GM19035 (cell line): ENCODE measurements at regions not wholly inside any gene's neighbourhood (a gene's known extent, or its start where the extent isn't known, plus 50 kb on each side); places are given as distances from the start of the nearest gene placed in this dataset.

Experiments
- ATAC-seq: cut with Tn5 transposase; IDR thresholded peaks from one replicate; pipeline ENCODE4 v1.9.1; 2021; ENCODE audit not compliant: unreplicated experiment

DNA sequence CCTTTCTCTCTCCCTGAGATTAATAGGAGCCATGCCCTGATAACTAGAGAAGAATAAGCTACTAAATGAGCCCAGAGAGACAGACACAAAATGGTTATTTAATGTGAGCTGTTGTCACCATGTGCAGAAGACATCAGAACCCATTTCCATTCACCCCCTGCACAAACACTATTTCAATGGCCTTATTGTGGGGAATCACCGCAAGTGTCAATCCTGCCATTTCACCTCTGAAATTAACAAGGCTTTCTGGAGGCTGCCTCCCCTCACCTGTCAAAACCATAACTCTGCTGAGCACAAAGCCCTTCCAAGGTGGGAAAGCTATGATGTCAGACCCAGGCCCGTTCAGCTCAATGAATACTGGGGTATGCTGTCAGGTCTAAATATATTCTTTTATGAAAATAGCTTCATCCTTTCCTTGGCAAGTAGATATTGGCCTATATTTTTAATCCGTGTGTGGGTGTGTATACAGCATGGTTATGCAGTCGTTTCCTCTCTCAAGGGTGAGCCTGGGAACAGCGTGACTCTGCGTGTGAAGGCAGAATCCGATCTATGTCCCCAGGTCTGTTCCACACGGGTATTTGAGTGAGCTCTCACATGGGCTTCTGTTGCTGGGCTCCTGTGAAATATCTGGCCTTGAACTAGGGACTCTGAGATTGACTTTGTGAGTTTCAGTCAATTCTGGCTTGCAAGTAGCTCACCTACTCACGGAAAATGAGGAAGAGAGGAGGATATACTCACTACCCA, 266.3 kb downstream of the FBXW7 start:
- ATAC-seq: no peak

DNA sequence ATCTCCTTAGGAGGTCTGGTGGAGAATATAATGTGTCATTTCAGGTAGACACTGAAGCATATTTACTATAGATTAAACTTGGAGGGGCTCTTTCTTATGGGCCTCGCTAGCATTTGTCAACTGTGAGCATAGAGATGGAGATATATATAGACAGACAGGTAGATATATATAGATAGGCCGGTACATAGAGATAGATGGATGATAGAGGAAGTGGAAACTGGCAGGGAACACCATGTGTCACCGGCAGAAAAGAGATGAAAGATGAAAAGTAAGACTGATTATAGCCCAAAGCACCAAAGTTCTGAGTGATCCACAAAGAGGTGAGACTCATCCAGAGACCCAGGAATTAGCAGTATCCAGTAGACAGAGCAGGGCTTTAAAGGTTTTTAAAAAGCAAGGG, 268.1 kb downstream of the FBXW7 start:
- ATAC-seq: no peak

DNA sequence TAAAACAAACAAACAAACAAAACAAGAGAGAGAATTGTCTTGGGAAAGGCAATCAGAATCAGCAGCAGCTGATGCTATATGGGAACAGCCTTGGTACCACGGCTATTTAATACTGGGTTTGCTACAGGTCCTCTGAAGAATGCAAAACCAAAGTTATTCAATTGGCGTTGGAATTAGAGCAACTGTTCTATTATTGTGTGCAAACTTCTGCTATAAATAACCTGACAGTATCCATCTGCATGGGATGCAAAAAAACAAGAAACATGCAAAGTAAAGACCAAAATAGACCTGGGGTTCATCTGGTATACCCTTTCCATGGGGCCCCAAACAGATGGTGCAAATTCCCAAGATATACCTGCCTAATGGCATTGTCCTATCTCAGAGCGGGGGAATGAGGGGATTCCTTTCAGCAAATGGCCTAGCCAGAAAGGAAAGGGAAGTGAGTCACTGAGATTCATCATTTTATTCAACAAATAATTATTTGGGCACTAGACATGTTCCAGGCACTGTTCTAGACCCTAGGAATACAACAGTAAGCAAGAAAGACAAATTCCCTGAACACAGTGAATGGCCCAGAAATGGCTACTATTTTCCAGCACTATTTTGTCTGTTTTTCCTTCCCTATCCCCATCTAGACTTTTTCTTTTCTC, 268.9 kb downstream of the FBXW7 start:
- ATAC-seq: no peak

DNA sequence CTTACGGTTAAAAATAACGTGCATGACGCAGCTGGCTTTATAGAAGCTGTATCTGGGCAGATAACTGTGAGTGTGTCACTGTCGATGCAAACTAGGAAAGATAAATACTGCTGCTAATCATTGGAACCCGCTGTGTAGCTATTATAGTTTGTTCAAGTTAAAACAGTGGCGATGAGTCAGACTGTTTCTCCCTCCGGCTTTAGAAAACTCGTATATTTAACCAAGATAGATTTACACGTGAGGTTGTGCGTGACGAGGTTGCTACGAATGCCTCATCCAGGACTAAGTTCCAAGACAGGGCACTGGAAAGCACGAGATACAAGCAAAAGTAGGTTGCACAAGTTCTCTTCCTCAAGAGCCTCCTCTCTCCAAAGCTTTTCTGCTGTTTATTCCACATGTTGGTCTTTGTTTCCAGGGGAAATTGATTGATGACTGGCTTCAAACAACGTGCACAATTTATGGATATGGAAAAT, 270.7 kb downstream of the FBXW7 start:
- ATAC-seq: no peak

DNA sequence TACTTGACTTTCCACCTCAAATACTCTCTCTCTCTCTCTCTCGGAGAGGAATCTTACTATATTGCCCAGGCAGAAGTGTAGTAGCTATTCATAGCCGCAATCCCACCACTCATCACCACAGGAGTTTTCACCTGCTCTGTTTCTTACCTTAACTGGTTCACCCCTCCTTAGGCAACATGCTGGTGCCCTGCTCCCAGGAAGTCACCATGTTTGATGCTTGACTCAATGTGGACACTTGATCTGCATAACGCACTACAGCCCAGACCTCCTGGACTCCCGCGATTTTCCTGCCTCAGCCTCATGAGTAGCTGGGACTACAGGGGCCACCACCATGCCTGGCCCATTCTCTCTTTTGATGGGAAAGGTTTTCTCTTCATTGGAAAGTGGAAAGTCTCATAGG, 271.8 kb downstream of the FBXW7 start:
- ATAC-seq: no peak

DNA sequence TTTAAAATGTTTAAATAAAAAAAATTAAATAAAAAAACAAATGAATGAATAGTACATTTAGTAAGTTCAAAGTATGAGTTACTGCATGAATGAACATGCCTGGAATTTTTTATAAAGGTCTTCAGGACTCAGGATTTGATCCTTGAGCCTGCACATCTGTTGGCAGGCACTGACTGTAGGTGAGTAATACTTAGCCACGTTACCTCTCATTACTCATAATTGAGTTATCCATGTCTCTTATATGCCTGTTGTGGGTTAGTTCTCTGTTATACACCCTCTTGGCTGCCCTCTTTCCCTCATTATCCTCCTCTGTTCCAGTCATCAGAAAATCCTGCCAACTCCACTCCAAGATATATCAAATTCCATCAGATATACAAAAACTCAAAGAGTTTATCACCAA, 276.0 kb downstream of the FBXW7 start:
- ATAC-seq: no peak

DNA sequence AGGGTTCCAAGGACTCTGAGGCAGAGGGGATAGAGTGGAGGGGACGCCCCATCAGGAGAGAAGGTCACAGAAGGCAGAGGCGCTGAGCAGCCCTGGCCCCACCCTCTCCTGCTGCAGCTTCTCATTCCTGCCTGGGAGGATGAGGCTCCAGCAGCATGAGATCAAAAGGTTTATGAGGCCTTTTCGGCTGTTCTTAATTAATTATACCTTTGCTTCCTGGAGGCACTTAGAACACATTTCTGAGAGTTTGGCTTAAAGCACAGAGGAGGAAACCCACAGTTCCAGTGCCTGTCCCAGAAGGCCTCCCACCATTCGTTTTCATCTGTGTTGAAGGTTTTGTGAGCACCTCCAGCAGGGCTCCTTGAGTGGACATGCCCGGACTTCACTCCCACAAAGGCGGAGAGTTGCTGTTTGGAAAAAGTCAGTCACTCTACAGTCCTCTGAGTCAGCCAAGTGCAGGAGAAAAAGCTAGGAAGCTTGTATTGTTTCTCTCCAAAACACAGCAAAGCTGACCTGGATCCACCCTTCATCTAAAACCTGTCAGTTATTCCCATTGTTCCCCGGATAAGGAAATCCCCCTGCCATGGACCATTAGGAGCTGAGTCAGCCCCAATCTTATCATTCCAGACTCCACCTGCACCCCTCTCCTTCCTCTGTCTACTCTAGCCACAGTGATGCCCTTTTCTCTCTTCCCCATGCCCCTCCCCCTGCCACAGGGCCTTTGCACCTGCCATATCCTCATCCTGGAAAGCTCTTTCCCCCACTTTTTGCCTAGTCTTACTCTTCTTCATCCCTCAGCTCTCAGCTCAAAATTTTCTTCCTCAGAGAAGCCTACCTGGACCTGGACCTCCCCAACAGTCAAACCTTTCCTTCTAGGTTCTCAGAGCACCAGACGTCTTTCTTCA, 276.8 kb downstream of the FBXW7 start:
- no peak for ATAC-seq

DNA sequence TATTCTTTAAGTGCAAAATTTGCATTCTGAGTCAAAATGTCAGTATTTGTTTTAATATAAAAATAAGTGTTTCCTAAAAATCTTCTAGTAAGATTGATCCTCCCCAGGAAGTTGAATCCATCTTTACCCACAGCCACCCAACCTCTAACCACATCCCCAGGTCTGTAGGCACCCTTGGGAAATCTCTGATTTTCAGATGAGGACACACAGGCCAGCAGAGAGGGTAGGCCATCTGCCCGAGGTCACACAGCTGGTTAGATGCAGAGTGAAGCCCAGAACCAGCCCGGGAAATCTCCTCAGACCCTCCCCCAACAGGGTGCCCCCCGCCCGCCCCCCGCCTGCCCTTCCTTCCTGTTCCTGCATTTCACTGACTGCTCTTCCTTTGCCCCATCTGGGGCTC, 277.5 kb downstream of the FBXW7 start:
- no peak for ATAC-seq

DNA sequence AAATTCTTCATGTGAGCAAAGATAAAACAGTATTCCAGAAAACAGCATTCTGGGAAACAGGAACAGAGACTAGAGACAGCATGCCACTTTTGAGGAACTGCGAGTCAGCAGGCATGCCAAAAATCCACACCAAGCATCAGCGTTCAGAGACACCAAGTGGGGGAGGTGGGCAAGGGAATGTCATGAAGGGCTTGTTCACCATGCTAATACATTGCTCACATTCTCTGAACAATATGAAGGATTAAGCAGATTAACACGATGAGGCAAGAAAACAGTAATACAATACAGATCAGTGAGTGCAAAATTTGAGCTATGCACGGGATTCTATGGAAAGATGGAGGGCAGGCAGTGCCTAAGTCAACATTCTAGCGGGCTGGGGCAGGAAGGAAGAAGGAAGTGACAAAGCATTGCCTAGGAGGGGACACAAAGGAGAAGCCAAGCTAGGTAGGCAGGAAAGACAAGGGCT, 278.3 kb downstream of the FBXW7 start:
- no peak for ATAC-seq

DNA sequence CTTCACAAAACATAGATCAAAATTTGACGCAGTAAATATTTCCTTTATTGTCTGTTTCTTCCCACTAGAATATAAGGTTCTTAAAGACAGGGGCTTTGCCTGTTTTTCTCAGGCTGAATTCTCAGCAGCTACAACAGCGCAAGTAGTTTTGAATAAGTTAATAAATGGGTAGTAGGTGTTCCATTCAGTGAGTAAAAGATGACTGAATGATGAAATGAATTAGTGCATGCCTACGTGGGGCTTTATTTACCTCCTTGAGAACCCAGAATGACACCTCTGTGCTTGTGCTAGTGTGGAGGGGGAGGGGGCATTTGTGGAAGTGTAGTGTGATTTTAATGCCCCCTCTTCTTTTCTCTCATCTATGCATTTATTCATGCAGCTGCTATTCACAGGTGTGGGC, 278.9 kb downstream of the FBXW7 start:
- no peak for ATAC-seq

DNA sequence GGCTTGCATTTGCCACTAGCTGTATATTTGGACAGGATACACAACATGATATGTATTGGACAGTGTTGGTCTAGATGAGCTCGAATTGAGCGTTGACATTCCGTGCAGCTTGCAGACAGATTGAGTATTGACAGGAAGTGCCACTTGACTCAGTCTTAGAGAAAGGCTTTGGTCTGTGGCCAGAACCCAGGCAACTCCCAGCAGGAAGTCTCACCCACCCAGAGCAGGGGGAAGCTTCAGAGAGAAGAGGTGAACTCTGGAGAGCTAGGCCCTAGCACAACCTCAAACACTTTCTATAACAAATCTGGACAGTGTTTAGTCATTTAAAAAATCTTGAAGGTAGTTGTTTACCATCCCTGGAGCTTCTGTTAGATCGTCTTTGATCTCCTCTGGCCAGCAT, 280.5 kb downstream of the FBXW7 start:
- peak; percentile 83 for ATAC-seq

DNA sequence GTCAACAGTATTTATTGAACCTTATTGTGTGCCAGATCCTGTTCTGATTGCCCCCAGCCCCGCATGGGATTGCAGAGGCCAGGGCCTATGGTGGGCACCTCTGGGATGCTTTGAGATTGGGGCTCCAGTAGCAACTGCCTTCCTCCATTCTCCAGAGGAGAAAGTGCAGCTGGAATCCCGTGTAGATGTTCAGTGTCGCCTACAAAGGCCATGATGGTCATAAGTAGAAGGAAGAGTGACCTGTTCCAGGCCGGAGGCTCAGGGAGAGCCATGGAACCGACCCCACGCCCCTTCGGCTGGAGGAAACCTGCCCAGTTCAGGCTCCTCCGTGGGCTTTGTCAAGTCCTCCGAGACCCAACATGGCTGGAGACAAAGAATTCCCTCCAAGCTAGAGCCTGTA, 287.5 kb downstream of the FBXW7 start:
- no peak for ATAC-seq

DNA sequence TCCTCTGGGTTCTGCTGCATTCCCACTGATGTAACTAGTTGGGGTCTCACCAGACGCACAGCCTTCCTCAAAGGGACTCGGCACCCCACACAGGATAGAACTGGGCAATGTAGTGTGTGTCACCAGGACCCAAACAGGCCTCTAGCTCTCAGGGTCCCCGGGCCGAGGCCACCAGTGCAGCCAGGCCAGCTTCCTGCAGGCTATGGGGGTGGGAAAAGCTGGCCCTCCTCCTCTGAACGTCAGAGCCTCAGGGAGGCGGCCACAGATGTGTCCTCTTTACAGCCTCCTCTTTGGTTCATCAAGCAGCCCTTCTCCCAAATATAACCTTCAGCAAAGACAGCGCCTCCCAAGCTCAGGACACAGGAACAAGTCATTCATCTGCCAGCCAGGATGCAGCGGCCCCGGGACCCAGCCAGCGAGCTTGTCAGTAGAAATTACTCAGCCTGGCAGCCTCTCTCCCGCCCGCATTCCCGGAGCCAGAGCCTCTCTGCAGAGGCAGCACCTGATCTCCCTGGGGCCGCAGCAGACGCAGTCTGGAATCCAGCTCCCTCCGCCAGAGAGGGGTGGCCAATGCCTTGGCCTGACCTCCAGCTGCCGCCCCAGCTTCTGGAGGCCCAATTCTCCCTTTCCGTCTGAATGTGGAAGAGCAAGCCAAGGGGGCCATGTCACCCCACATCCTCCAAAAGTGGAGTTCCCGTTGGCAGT, 288.5 kb downstream of the FBXW7 start:
- no peak for ATAC-seq

DNA sequence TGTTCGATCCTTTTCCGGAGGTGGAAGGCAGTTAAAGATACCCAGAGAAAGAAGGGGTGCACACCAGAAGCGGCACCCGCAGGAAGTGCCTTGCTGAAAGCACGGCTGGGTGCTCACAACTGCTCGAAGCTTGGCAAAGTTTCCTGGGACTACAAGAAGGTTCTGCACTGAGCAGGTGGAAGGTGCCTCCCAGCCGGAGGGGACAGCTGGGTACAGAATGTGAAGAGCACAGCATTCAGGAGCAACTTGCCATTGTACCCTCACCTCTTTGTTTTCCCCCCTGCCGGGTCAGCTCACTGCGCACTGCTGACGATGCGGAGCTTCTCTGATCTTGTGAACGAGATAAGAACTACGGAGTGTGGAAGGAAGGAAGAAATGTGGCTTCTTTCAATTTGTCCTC, 289.2 kb downstream of the FBXW7 start:
- ATAC-seq: no peak

DNA sequence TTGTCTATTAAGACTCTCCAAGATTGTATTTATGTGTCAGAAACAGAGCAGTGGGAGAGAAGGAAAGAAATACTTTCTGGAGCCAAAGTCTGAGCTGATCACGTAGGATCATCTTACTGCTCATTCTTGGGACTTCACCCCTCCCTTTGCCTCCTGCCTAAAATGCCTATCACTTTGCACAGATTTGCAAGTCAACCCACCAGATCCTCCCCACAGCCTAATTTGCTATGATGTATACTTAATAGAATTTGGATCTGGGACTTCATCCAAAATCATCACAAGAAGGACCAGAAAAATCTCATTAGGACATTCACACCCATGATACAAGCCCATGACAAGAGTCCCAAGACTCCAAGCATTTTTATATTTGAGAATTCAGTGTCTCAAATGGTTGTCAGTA, 290.2 kb downstream of the FBXW7 start:
- no peak for ATAC-seq

DNA sequence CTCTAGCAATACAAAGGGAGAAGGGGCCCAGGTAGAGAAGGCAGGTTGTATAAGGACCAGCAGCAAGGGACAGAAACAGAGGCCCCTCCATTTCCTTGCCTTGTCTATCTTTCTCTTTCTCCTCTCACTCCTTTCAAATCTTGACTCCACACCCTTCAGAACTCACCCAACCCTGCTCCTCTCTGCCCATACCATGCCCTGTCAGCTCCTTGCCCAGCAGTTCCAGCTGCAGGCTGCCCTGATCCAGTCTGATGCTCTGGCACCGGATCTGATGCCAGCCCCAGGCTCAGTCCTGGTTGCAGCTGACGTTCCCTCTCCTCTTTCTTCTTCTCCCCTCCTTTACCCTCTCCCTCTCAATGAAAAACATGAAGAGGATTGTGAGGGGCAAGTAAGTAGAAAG, 291.2 kb downstream of the FBXW7 start:
- ATAC-seq: no peak

DNA sequence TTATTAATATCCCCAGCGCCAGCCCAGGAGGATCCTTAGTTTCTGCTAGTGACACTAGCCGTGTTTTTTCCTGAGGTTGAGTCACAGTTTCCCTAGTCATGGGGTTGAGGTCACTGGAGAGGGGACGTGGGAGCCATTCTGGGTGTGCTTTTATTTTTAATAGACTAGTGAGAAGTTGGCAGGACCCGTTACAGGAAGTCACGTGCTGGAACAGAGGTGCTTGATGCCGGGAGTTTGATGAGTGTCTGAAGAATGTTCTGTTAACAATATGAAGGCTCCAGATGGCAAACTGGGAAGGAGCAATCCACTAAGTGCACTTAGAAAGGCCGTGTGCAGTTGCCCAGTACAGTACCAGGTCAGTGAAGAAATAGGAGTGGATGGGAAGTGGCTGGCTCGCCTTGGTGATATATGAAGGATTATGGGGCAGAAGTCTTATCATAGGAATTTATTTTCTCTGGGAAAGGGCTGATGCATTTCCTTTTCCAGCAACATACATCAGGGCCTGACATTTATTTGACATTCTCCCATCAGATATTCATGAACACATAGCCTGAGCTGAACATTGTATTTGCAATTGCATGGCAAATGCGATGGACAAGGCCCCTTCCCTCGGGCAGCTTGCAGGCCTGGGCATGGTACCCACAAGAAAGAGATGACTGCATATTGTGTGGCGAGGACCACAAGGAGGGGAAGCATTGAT, 291.8 kb downstream of the FBXW7 start:
- no peak for ATAC-seq

DNA sequence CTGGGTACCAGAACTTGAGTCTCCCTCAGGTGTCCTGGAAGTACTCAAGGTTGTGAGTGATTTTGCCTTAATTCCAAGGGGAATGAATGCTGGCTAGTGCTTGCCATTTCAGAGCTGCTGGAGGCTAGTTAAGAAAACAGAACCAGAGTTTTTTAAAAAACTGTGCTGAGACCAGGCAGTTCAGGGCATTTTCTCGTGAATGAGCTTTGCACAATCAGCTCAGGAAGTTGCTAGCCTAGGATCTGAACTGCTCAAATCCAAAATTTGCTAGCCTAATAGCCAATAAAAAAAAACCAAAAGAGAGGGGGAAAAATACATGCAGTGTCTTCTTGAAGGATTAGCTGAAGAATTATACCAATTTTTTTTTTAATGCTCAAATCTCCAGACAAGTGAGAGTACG, 292.7 kb downstream of the FBXW7 start:
- no peak for ATAC-seq

DNA sequence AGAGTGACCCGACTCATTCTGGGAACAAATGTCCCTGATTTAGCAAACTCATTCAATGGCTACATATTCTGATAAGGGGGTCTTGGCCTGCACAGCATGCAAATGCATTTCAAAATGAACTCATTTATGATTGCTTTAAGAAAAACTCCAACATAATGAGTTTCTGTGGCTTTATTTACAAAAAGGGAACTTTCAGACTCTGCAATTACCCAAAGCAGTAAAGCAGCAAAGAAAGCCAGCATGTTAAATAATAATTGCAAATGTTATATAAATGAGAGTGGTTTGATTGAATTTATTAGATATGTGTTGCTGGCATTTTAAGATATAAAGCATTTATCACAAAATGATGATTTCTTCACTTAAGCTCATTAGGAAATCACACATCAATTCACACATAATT, 295.7 kb downstream of the FBXW7 start:
- ATAC-seq: no peak

DNA sequence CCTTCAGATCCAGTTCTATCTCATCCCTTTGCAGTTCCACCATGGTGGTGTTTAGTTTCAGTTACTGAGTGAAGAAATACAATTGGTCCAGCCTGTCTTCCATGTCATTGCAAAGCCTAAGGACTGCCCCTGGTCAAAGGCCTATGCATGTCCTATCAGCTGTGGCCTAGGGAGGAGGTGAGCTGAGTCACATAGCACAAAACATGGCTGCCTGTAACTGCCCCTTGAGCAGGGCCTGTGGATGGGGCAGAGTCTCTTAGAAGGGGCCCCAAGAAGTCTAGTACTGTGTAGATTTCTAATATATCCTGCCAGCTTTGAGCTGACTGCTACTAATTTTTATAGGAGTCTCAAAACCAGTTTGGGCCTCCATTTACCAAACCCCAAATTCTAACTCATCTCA, 296.7 kb downstream of the FBXW7 start:
- no peak for ATAC-seq
